ENCODE measurements at regions not wholly inside any gene's neighbourhood (a gene's known extent, or its start where the extent isn't known, plus 50 kb on each side); places are given as distances from the start of the nearest gene placed in this dataset.
A peak's percentile ranks its signal among the peaks of the same experiment; 100 is the strongest.

DNA sequence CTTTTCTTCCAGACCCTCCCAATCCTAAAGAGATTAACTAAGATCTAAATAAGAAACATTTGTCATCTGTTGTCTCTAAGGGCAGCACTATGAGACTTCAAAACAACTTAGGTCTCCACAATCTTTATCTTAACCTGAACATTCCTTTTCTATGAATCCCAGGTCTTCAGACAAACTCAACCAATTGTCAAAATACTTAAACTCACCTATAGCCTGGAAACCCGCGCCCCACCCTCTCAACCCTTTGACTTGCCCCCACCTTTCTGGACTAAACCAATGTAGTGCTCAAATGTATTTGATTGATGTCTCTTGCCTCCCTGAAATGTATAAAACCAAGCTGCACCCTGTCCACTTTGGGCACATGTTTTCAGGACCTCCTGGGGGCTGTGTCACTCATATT is 76.5 kb upstream of the DMRT1 start:
- CTCF ChIA-PET (ENCODE audit: partially characterized antibody): interaction anchor here (0.6 to 15.3 kb wide), 24 partner anchors 9 to 414 kb away, joined by 3 to 195 read pairs (median 5); no protein-coding TSS in a partner anchor
- Histone ChIP-seq H3K4me1 (replicated peaks in 1 of 4; ENCODE audit: control insufficient read depth in 3 of 4, insufficient read depth in 4 of 4, low read length in 3 of 4) (no peaks in the 10 kb centered on the region), H3K4ac (replicated peaks; ENCODE audit: insufficient read length, low read depth, low read length) (no peak overlapping the region), H3K23me2 (ENCODE audit: low read depth, low read length) (no peaks in the 10 kb centered on the region), H2BK5ac (ENCODE audit: low read depth, low read length) (no peak overlapping the region), H3K18ac (ENCODE audit: extremely low read depth, low read length) (no peak overlapping the region), H3K4me2 (ENCODE audit: insufficient read depth in 1 of 2, low read depth in 2 of 2, low read length in 2 of 2) (no peak overlapping the region), H3K4me3 (ENCODE audit: extremely low read depth in 1 of 4, insufficient read depth in 2 of 4, low read depth in 3 of 4, low read length in 4 of 4) (no peak overlapping the region), H3K23ac (ENCODE audit: insufficient read length) (no peak overlapping the region), H2BK15ac (ENCODE audit: low read length) (no peak overlapping the region), H3K14ac (ENCODE audit: insufficient read length) (no peak overlapping the region), H2BK120ac (replicated peaks; ENCODE audit: low read depth, low read length) (no peak overlapping the region), H3K36me3 (ENCODE audit: control insufficient read depth in 2 of 4, insufficient read depth in 4 of 4, low read length in 3 of 4) (no peaks in the 10 kb centered on the region), H3K27me3 (replicated peaks in 1 of 4; ENCODE audit: control insufficient read depth in 3 of 4, extremely low read depth in 1 of 4, insufficient read depth in 3 of 4, low read length in 3 of 4) (no peaks in the 10 kb centered on the region), H4K8ac (ENCODE audit: extremely low read depth, insufficient read depth, low read length) (no peak overlapping the region), H4K20me1 (replicated peaks in 1 of 2; ENCODE audit: control insufficient read depth in 1 of 2, insufficient read depth in 2 of 2, low read length in 2 of 2) (no peaks in the 10 kb centered on the region), H3K9me3 (ENCODE audit: insufficient read depth in 2 of 2, low read depth in 1 of 2, low read length in 1 of 2) (peaks cover 0 to 8% of the 10 kb centered on the region in 2 experiments; a peak in 1 of 4 replicates), H4K91ac (replicated peaks; ENCODE audit: insufficient read length, low read length) (no peak overlapping the region), H4K5ac (ENCODE audit: insufficient read length, low read depth, low read length) (no peak overlapping the region), H3K27ac (ENCODE audit: low read depth, low read length) (no peak overlapping the region), H2AK5ac (ENCODE audit: low read depth, low read length) (no peak overlapping the region), H3K79me1 (ENCODE audit: low read depth, low read length) (no peaks in the 10 kb centered on the region), H3K79me2 (ENCODE audit: control insufficient read depth in 1 of 2, insufficient read depth in 2 of 2, low read length in 2 of 2) (no peaks in the 10 kb centered on the region), H3K9ac (replicated peaks in 1 of 4; ENCODE audit: extremely low read depth in 1 of 4, low read depth in 3 of 4, low read length in 3 of 4) (no peak overlapping the region), H2BK20ac (ENCODE audit: low read length) (no peak overlapping the region), H2AFZ (ENCODE audit: low read length) (no peak overlapping the region), H3K56ac (replicated peaks; ENCODE audit: insufficient read length, low read depth, low read length) (no peak overlapping the region), H2BK12ac (ENCODE audit: low read depth, low read length) (no peak overlapping the region)
- FAIRE-seq (no peak), DNase-seq (ENCODE audit: low read depth in 1 of 2, low spot score in 2 of 2) (peak in 1 of 2 experiments; percentile 26)
- 92% methylated on average over 2 of the region's 2 CpGs; no CpG with 5 or more reads in 1 of the 2 experiments for WGBS, 2 experiments (ENCODE audit: extremely low coverage in 1 of 2, insufficient coverage in 1 of 2, insufficient read length in 1 of 2, insufficient replicate concordance in 2 of 2, low coverage in 1 of 2, low lambda C conversion rate in 2 of 2, missing lambda C conversion rate in 1 of 2)
- POLR2A ChIA-PET (ENCODE audit: partially characterized antibody): interaction anchor here (0.6 kb wide), 1 partner anchor 40 kb away, joined by 3 read pairs; no protein-coding TSS in a partner anchor
- TF ChIP-seq SUZ12 (IDR thresholded peaks at IDR 0.05; ENCODE audit: low read length) (no peak), TAF7 (optimal IDR thresholded peaks at IDR 0.05; ENCODE audit: borderline replicate concordance, low read depth, low read length) (no peak), GTF2F1 (IDR thresholded peaks at IDR 0.05; ENCODE audit: borderline replicate concordance, low read depth, low read length) (no peak)

All from H1 (cell line).